HG03439 (cell line): ENCODE measurements at regions not wholly inside any gene's neighbourhood (a gene's known extent, or its start where the extent isn't known, plus 50 kb on each side); places are given as distances from the start of the nearest gene placed in this dataset.
A peak's percentile ranks its signal among the peaks of the same experiment; 100 is the strongest.
"Not testable (repeated sequence)": the region's sequence is repeated elsewhere in the genome, so short reads cannot be mapped to it uniquely, and the experiment has no call there.

Experiments used
- ATAC-seq: cut with Tn5 transposase; IDR thresholded peaks from one replicate; pipeline ENCODE4 v1.9.1; 2021; ENCODE audit warnings: mild to moderate bottlenecking, moderate library complexity; ENCODE audit not compliant: unreplicated experiment

DNA sequence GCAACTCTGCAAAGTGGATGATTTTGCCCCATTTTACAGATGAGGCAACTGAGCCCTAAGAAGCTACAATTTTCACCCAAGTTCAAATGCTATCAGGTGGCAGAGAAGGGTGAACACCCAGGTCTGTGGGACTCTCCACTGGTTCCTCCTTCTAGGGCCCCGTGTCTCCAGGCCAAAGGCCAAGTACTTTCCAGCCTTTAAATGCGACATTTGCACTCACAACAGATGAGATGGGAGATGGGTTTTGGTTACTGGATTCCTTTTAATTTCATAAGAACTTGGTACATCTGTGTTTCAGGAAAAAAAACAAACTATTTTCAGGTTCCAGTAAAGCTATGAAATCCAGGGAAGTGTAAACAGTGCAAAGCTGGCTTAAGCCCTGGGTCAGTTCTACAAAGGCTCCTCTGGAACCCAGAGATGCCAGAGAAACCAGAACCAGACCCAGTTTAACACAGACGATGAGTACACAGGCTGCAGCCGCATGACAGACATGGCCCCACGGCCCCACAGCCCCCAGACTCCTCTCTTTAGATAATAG is 361.7 kb downstream of the ANAPC1 start:
- ATAC-seq: no peak

DNA sequence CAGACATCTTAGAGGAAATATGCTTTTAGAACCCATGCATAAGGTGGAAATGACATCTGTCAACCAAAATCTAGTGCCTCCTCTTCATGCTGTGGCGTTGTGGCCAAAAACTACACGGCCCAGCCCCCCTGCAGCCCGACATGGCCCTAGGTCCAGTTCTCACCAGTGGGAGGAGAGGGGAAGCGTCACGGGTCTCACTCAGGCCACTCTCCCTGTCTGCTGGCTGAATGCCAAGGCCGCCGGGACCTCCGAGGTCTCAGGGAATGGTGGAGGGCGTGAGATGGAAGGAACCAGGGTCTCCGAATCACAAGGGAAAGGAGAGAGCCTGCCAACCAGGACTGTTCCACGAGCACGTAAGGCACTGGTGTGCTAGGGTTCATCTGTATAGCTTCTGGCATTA is 361.0 kb downstream of the ANAPC1 start:
- ATAC-seq: no peak

DNA sequence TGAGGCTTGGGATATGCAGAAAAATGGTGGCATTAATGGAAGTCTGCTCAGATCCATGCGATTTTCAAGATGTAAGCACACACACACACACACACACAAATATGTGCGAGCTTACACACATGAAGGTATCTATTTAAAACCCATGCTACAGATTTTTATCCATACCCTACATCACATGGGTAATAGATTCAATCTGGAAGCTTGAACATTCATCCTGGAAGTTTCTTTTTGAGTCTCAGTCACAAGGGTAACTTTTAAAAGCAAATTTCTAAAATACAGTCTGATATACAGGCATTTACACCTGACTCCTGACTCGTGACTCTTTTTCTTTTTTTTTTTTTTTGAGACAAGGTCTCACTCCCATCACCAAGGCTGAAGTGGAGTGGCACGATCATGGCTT is 359.0 kb downstream of the ANAPC1 start:
- ATAC-seq: not testable (repeated sequence)

DNA sequence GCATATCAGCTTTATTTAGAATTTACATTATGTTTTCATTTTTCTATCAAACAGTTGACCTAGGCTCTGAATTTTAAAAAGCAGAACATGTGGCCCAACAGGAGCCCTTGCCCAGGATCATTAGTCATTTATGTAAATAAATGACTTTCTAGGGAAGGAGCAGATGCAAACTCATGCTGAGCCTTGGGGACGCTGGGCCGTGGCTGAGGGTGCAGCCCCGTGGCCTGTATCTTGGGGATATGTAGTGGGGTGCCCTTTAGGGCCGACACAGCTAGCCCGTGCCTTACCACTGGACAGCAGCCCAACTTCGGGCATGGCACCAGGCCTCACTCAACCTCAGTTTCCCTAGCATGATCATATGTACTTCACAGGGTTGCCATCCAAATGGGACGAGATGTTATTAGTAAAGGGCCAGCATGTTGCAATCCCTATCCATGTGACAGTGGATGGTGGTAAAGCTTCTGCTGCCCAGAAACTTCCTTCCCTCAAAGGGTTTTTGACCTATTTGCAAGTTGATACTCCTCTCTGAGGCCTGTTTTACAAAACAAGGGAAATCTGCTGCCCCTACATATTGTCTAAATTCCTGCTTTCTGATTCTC is 357.9 kb downstream of the ANAPC1 start:
- ATAC-seq: not testable (repeated sequence)

DNA sequence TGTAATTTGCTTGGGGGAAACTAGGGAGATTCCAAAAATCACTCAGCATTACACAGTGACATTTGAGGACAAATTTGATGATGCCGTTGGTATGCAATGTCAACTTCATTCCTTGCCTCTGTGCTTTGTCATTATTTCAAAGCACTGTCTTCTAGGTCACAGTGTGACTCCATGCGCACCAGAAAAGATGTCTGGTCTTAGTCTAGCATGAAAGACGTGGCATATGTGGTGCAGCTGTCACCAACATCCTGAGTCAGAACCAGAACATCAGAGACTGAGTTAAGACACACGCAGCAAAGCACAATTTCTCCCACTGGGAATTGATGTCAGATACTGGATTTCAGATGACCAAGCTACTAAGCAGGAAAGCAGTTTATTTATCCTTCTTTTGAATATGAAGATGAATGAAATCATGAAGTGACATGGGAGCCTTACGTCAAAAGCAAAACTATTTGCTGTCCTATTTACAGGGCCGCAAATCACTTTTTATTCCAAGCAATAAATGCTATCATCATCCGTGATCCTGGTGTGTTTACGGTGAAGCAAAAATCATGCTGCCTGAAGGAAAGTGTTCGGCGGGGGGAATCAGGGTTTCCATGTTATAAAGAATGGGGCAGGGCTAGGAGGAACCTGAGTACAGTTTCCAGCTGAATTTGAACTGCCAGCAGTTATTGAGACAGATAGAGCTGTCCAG is 356.1 kb downstream of the ANAPC1 start:
- ATAC-seq: not testable (repeated sequence)

DNA sequence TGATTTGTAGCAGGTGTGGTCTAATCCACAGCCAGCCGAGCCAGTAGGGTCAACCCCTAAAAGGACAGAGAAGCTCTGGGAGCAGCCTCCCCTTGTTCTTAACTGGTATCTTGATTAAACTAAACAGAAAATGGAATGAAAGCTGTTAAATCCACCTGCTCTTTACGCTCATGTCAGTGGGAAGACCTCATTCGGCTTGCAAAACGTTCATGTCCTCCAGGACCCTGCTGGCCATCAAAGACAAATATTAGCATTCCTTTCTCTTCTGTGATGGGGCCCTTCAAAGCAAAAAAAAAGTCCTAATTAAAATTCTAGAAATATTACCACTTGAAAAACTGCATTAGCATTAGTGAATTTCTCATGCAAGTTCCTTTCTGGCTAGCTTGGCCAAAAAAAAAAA is 355.0 kb downstream of the ANAPC1 start:
- not testable (repeated sequence) for ATAC-seq

DNA sequence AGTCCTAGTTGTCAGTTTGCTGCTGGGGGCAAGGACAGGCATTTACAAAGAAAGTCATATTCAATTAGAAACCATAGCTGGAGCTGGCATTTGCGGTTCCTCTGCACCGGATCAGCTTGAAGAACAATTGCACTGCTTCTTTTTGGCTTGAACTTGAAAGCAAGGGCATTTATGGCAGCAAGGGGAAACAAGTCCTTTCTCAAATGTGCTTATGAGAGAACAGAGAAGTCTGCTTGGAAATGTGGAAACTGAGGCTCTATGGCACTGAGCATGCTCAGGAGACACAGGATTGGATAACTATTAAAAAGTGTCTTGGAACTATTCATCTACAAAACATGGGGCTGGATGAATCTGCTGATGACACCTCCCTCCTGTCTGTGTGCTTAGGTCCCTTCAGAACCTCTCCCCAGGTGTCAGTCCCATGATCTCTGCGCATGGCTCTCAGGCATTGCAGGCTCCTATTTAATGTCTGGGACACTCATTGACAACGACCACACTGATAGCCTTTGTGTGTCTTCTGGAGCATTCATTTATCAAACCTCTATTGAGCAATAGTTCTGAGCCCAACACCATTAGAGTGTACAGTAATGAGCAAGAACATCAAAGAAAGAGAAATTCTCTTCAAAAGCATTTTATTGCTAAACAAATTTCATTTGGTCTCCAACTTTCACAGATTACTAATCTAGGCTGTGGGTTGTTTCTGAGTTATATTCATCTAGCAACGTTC is 353.6 kb downstream of the ANAPC1 start:
- not testable (repeated sequence) for ATAC-seq

DNA sequence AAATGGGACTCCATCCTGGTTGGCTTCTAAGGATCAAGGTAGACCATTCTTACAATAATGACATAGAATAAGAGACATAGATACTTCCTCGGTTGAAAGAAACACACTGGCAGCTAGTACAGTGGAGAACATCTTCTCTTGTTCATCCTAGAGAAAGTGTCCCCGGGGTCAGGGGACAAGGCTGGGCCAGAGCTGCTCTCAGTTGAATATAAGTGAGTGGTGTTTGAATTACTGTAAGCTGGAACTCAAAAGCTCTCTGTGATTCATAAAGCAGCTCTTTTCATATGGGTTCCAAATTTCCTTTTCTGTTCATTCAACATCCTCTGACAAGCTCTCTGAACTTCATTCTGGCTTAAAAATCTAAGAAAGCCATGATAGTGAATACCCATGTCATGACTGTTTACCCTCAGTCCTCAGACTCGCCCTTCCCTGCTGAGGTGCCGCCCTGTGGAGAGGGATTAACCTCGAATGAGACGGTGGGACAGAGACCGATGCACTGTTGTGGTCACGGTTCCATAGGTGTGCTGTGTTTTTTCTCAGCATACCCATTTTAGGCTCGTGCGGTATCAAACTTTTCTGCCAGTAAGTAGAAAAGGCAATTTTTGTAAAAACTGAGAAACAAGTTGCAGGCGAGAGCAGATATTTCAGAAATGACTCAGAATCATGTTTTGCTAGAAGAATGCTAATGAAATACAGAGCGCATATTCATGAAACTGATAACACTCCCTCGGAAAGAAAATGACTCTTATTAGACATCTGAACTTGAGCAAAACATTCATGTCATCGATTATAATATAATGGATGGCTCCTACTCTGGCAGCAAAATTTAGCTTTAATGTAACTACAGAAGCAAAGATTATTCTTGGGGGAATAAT is 351.1 kb downstream of the ANAPC1 start:
- ATAC-seq: not testable (repeated sequence)

DNA sequence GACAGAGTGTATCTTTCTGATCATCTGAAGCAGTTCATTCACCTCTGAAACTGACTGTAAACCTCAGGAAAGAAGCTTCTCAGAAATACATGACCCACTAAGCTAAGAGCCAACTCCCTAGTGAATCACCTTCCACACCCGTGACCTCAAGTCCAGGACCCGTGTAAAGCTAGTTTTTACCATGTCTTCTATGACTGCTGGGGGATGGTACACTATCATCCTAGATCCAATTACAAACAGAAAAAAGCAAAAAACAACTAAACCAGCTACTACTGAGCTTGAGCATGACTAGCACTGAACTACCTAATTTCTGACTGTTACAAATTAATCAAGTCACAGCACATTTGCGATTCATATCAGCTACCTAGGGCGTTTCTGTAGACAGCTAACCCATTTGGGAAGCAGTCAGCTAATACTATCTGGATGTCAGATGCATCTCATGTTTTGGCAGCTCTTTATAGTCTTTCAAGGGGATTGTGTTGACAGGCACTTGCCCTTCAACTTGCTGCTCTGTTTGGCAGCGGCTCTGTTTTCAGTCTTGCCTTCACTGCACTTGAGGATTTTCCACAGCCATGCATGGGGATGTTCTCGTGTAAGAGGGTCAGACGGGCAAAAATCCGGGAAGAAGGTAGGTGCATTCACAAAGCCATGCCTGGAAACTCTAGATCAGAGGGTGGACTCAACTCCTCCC is 350.3 kb downstream of the ANAPC1 start:
- ATAC-seq: not testable (repeated sequence)

DNA sequence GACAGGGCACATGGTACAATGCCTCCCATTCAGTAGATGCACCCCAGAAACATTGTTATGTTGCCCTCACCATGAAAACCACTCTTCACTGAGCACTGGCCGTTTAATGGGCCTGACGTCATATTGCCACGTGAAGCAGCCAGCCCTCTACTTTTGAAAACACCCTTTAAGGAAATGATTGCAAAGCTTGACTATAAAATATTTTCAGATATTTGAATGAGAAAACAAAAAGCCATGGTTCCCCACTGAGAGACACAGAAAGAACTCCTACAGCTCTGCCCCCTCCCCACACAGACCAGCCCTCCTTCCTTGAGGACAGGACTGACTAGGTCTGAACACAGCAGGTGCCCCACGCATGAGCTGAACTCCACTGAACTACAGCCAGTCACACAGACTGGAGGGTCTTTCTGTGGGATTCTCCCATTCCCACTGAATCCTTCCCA is 349.1 kb downstream of the ANAPC1 start:
- ATAC-seq: no peak

DNA sequence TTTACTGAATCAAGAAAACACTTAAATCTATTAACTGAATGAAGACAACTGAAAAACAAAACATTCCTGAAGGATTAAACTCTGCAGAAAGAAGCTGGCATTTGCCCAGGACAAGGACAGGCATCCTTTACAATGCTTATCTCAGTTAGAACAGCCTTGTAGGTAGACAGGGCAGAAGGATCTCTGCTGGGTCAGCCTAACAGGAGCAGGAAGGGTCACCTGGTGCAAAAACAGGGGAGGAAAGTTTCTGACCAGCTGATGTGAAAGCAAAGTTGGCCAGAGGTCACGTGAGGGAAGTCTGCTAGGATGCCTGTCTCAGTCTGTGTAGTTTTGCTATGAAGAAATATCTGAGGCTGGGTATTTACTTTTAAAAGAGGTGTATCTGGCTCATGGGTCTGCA is 348.6 kb downstream of the ANAPC1 start:
- no peak for ATAC-seq

DNA sequence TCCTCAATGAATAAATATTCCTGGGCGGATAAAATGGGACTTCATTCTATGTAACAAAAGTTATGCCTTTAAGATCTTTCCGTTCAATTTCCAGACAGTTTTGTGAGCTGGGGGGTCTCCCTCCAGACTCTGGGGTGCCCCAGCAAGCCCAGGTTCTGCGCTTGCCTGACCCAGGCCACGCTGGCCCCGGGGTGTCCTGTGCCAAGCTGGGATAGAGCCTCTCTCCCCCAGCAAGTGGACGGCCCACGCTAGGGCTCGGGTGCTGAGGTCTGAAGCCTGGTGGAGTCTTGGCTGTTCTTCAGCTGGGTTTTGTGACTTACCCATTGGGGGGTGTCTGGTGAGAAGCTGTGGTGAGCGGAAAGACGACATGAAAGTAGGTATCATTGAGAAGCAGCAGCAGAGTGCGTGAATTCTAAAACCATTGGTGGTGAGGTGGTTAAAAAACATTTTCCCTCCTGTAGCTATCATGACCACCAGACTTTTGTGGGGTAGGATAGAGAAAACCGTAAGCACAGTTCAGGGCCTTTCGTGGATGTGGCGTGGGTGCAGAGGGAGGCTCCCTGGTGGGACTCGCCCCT is 346.8 kb downstream of the ANAPC1 start:
- no peak for ATAC-seq

DNA sequence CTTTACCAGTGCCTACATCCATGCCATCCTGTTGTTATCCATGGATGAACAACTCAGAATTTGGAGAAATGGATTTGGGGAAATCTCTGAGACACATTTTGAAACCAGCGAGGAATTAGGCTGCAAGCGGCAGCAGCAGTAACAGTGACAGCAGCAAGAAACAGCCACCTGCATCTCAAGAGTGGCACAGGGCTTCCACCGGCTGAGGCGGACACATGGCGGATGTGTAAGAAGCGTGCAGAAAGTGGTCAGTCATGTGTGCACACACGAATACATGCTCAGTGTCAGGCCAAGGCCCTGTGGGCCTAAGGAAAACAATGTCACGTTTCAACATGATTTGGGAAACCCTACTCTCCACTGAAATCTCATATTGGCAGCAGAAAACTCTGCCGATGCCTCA is 344.0 kb downstream of the ANAPC1 start:
- not testable (repeated sequence) for ATAC-seq

DNA sequence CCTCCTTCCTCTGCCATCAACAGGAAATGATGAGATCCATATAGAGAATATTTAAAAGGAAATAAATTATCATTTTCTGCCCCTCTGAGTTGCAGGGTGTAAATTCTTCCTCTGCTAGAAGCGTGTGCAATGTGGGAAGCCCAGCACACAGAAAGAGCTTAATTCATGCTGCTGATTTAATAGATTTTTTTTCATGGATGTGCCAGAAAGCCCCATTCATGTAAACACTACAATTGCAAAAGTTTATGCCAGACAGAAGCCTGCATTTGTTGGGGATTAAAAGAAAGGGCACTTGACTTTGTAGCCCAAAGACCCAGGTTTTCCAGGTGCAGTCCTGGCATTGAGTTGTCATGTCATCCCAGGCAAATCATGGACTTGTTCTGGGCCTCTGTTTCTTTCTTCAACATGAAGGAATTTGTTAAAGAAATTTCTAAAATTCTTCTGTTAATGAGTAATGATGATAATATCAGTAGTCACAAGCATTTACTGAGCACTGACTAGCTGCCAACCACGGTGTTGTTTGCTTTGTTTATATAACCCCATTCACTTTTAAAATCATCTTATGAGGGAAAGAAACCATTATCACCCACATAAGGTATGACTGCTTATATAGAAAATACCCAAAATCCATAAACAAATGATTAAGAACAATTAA is 341.7 kb downstream of the ANAPC1 start:
- not testable (repeated sequence) for ATAC-seq

DNA sequence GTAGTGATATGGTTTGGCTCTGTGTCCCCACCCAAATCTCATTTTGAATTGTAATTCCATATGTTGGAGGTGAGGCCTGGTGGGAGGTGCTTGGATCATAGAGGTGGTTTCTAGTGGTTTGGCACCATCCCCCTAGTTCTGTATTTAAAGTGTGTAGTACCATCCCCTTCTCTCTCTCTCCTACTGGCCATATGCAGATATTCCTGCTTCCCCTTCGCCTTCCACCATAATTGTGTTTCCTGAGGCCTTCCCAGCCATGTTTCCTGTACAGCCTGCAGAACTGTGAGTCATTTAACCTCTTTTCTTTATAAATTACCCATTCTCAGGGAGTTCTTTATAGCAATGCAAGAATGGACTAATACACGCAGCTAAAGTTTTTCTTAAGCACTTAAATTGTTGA is 340.0 kb downstream of the ANAPC1 start:
- ATAC-seq: not testable (repeated sequence)

DNA sequence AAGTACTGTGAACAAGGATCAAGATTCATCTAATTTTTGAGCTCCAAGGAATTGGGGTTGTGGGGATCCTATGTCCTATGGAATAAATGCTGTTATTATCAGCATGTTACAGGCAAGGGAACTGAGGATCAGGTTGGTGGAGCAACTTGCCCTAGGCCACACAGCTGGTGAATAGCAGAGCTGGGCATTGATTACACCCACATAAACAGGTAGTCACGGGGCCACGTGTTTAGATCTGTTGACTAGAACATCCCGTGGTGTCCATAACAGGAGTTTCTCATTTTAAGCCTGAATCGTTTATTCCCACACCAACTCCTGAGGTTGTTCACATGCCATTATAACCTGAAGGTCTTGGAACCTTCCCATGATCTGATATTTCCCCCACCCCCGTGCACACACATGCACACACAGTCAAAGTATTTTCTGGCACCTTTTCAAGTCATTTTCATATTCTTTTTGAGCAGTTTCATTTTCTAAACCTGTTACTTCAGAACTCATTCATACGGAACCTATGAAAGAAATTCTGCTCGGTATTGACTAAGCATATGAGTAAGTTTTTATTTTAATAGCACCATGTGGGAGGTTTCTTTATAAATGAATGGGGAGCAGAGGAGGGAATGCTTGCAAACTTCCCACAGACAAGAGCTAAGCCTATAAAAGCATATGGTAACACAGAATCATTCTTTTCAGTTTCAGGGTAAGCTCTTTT is 338.1 kb downstream of the ANAPC1 start:
- ATAC-seq: peak; percentile 53

DNA sequence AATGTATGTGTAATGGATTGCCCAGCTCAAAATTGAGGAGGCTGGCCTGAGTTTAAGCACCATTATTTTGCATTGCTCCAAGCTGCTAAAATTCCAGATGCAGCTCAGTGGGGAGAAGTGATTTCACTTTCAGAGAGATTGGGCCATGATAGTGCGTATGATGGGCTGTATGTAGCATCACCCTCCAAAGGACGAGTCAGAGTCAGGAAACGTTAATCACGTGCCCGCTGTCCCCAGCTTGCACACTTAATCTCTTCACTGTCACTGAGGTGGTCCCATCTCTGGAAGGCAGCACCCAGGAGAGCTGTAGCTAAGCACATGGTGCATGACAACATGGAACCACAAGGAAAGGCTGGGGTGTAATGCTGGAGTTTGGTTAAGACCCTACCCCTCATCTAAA is 337.4 kb downstream of the ANAPC1 start:
- ATAC-seq: not testable (repeated sequence)

DNA sequence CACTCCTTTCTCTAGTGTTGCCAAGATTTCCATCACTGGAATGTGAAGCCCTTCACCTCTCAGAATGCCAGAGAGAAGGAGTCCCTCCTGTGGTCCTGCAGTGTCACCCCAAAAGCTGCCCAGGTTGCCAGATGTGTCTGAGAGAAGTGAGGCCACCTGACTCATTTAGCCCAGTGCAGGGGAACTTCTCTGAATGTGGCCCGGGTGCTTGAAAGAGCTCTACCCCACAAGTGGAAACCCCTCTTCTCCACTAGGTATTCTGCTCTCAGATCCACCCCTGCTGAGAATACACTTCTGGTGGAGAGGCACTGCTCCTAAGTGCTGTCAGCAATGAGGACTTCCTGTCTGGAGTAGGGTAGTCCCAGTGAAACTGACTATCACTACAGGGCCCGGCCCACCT is 334.8 kb downstream of the ANAPC1 start:
- ATAC-seq: not testable (repeated sequence)

DNA sequence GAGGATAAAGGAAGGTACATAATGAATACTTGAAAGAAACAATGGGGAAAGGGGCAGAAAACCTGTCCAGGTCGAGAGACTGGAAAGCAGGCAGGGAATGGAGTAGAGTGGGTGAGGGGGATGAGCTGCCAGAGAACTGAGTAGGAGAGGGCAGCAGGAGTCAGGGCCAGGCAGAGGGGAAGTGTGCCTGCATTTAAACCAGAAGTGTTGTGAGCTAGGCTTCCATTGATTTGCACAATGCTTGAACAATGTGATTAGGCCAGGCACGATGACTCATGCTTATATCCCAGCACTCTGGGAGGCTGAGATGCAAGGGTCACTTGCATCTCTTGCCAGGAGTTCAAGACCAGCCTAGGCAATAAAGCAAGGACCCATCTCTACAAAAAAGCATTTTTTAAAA is 332.6 kb downstream of the ANAPC1 start:
- not testable (repeated sequence) for ATAC-seq
